ENCODE measurements at regions not wholly inside any gene's neighbourhood (a gene's known extent, or its start where the extent isn't known, plus 50 kb on each side); places are given as distances from the start of the nearest gene placed in this dataset.

GRCh38 chr2:88351249-88351601, 101.3 kb downstream of the FOXI3 start:
- TF ChIP-seq CTCF (IDR thresholded peaks at IDR 0.05): peak; percentile 8
- no peak for TF ChIP-seq FOXP1 (CRISPR knock-in tag; IDR thresholded peaks at IDR 0.05; ENCODE audit: borderline replicate concordance)
- TF ChIP-seq, protein P1, sequence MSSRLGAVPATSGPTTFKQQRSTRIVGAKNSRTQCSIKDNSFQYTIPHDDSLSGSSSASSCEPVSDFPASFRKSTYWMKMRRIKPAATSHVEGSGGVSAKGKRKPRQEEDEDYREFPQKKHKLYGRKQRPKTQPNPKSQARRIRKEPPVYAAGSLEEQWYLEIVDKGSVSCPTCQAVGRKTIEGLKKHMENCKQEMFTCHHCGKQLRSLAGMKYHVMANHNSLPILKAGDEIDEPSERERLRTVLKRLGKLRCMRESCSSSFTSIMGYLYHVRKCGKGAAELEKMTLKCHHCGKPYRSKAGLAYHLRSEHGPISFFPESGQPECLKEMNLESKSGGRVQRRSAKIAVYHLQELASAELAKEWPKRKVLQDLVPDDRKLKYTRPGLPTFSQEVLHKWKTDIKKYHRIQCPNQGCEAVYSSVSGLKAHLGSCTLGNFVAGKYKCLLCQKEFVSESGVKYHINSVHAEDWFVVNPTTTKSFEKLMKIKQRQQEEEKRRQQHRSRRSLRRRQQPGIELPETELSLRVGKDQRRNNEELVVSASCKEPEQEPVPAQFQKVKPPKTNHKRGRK (CRISPR knock-in tag; IDR thresholded peaks at IDR 0.05; ENCODE audit: borderline replicate concordance): no peak
- TF ChIP-seq CREB1 (CRISPR knock-in tag; IDR thresholded peaks at IDR 0.05): no peak
- no peak for TF ChIP-seq TCF7 (CRISPR knock-in tag; IDR thresholded peaks at IDR 0.05; ENCODE audit: low read depth)
